B cell (primary cell): ENCODE measurements at regions not wholly inside any gene's neighbourhood (a gene's known extent, or its start where the extent isn't known, plus 50 kb on each side); places are given as distances from the start of the nearest gene placed in this dataset.
"Not testable (repeated sequence)": the region's sequence is repeated elsewhere in the genome, so short reads cannot be mapped to it uniquely, and the experiment has no call there.

ENCODE experiments used
- ATAC-seq: fragments of 200-7000 bp; cut with Tn5 transposase; one replicate; pipeline ENCODE4 v1.10.0; 2021; ENCODE audit warnings: low read depth, mild to moderate bottlenecking, moderate number of reproducible peaks, moderate library complexity
- CTCF ChIA-PET: fragments of 350-600 bp; sonication (Branson Sonifier 250); formaldehyde crosslinking; loops from one replicate; lab custom pipeline; 2021; ENCODE audit warnings: antibody characterized with exemption, inconsistent platforms; lab: Charles Lee
- POLR2A ChIA-PET: fragments of 350-600 bp; sonication (Branson Sonifier 250); formaldehyde crosslinking; loops from one replicate; lab custom pipeline; 2021; ENCODE audit warnings: antibody characterized with exemption; lab: Charles Lee
- DNase-seq: peaks from one replicate; pipeline ENCODE4 v3.0.0; 2013
- H2AFZ ChIP-seq: 2 replicates; pipeline ENCODE4 v1.6.1; 2012; ENCODE audit warnings: mild to moderate bottlenecking, low read depth, low read length; ENCODE audit not compliant: insufficient read depth, poor library complexity, severe bottlenecking
- H3K27ac ChIP-seq, 2 donors: 1 replicate in 1 of 2; 2 replicates in 1 of 2; pipeline ENCODE4 v1.5.1; 2012 to 2013; ENCODE audit warnings: low read length in 2 of 2, mild to moderate bottlenecking in 2 of 2, moderate library complexity in 1 of 2
- H3K27me3 ChIP-seq, 4 experiments: fragments of 200-600 bp in 1 of 4; sonication (generic) in 1 of 4; replicated peaks in 1 of 4; 1 replicate in 2 of 4; 2 replicates in 2 of 4; pipeline versions ENCODE4 v1.6.1 to v1.7.0; 2013 to 2016; ENCODE audit warnings: low read length in 3 of 4, mild to moderate bottlenecking in 2 of 4, mixed read lengths in 1 of 4, moderate library complexity in 1 of 4; ENCODE audit not compliant: insufficient read depth in 4 of 4, control insufficient read depth in 3 of 4; ENCODE audit errors: control extremely low read depth in 1 of 4
- H3K36me3 ChIP-seq, 2 experiments: replicated peaks in 1 of 2; 1 replicate in 1 of 2; 2 replicates in 1 of 2; pipeline versions ENCODE4 v1.6.1 to v1.7.1; 2013; ENCODE audit warnings: low read length in 1 of 2; ENCODE audit not compliant: insufficient read depth in 2 of 2, control insufficient read depth in 1 of 2; ENCODE audit errors: control extremely low read depth in 1 of 2, extremely low read depth in 1 of 2
- H3K4me1 ChIP-seq, 2 donors: fragments of 200-600 bp in 1 of 2; sonication (generic) in 1 of 2; 1 replicate in 1 of 2; 2 replicates in 1 of 2; pipeline versions ENCODE4 v1.5.1 to v1.6.1; 2013 to 2017; ENCODE audit warnings: low read length in 2 of 2; ENCODE audit not compliant: control insufficient read depth in 2 of 2, insufficient read depth in 2 of 2
- H3K4me2 ChIP-seq: replicated peaks from 2 replicates; pipeline ENCODE3; 2012; ENCODE audit warnings: mild to moderate bottlenecking, low read depth, low read length; ENCODE audit not compliant: poor library complexity, severe bottlenecking
- H3K4me3 ChIP-seq, 5 experiments: fragments of 200-600 bp in 1 of 5; sonication (generic) in 1 of 5; 1 replicate in 3 of 5; 2 replicates in 2 of 5; pipeline versions ENCODE4 v1.5.1 to v1.7.0; 2011 to 2016; ENCODE audit warnings: low read length in 4 of 5, mild to moderate bottlenecking in 4 of 5, low read depth in 2 of 5, control low read depth in 1 of 5, moderate library complexity in 1 of 5; ENCODE audit not compliant: insufficient read depth in 1 of 5; ENCODE audit errors: control extremely low read depth in 1 of 5, extremely low read depth in 1 of 5
- H3K79me2 ChIP-seq: fragments of 200-600 bp; sonication (generic); one replicate; pipeline ENCODE4 v1.6.0; 2016; ENCODE audit warnings: low read length; ENCODE audit not compliant: control insufficient read depth, insufficient read depth
- H3K9ac ChIP-seq: fragments of 200-600 bp; sonication (generic); 2 replicates; pipeline ENCODE4 v1.6.1; 2017; ENCODE audit warnings: mild to moderate bottlenecking, low read length, moderate library complexity
- H3K9me3 ChIP-seq, 3 donors: one replicate each; pipeline versions ENCODE4 v1.6.1 to v1.7.1; 2013; ENCODE audit warnings: low read length in 2 of 3; ENCODE audit not compliant: control insufficient read depth in 2 of 3, insufficient read depth in 1 of 3; ENCODE audit errors: control extremely low read depth in 1 of 3
- H4K20me1 ChIP-seq: 2 replicates; pipeline ENCODE4 v1.6.0; 2012; ENCODE audit warnings: mild to moderate bottlenecking, low read length; ENCODE audit not compliant: insufficient read depth, control insufficient read depth, poor library complexity, severe bottlenecking
- H3K27ac Mint-ChIP-seq: one replicate; pipeline ENCODE4 v1.8.0; 2021; ENCODE audit warnings: mixed read lengths
- H3K27me3 Mint-ChIP-seq: one replicate; pipeline ENCODE4 v1.8.0; 2021; ENCODE audit warnings: mixed read lengths
- H3K4me1 Mint-ChIP-seq: one replicate; pipeline ENCODE4 v1.8.0; 2021; ENCODE audit warnings: mixed read lengths
- H3K4me3 Mint-ChIP-seq: one replicate; pipeline ENCODE4 v1.8.0; 2021; ENCODE audit warnings: mixed read lengths
- H3K9me3 Mint-ChIP-seq: one replicate; pipeline ENCODE4 v1.8.0; 2022; ENCODE audit warnings: mixed read lengths; ENCODE audit not compliant: insufficient read depth
- CTCF ChIP-seq: fragments of 200-600 bp; IDR thresholded peaks from one replicate; pipeline ENCODE4 v1.8.0; 2022; ENCODE audit warnings: antibody characterized with exemption, mild to moderate bottlenecking
- EZH2 ChIP-seq: IDR thresholded peaks from 2 replicates; pipeline ENCODE4 v1.6.1; 2012; ENCODE audit warnings: borderline replicate concordance, low read depth, mild to moderate bottlenecking, moderate library complexity, low read length; ENCODE audit not compliant: insufficient read depth, poor library complexity, severe bottlenecking
- WGBS: methylation state at CpG from one replicate; pipeline ENCODE4 v1.1.5; 2013; ENCODE audit warnings: missing lambda C conversion rate; ENCODE audit not compliant: insufficient coverage; 5-methylcytosine and 5-hydroxymethylcytosine counted together
- intact Hi-C: fragments of 100-400 bp; cut with micrococcal nuclease; formaldehyde crosslinking; loops from one replicate; pipeline ENCODE4 v1.10.0; 2022

- no peak for TF ChIP-seq CTCF
- TF ChIP-seq EZH2: no peak
- H2AFZ ChIP-seq: no peak overlapping the region
- H3K9me3 ChIP-seq: peaks cover 0 to 4% (median 0%) of the 10 kb centered on the region in 3 donors
- no peaks in the 10 kb centered on the region for H3K36me3 ChIP-seq
- no peak overlapping the region for H3K4me3 Mint-ChIP-seq
- no peak for ATAC-seq
- H3K4me3 ChIP-seq: no peak overlapping the region
- no peak overlapping the region for H3K27ac Mint-ChIP-seq
- no peaks in the 10 kb centered on the region for H3K4me1 Mint-ChIP-seq
- intact Hi-C loops: no loop called here
- ChIA-PET CTCF (no interaction called here), POLR2A (no interaction called here)
- H3K27ac ChIP-seq: no peak overlapping the region
- no peak overlapping the region for H3K4me2 ChIP-seq
- 72% methylated on average over 3 of the region's 3 CpGs for WGBS
- no peaks in the 10 kb centered on the region for H3K79me2 ChIP-seq
- H3K27me3 Mint-ChIP-seq: no peaks in the 10 kb centered on the region
- no peak for DNase-seq
- H4K20me1 ChIP-seq: no peaks in the 10 kb centered on the region
- H3K27me3 ChIP-seq: no peaks in the 10 kb centered on the region
- peaks cover 4% of the 10 kb centered on the region for H3K9me3 Mint-ChIP-seq
- H3K4me1 ChIP-seq: no peaks in the 10 kb centered on the region
- no peak overlapping the region for H3K9ac ChIP-seq
Measured at GRCh38 chr3:26307787-26308186, 314.8 kb upstream of the LRRC3B start.

- 97% methylated on average over 3 of the region's 3 CpGs for WGBS
- no peaks in the 10 kb centered on the region for H3K79me2 ChIP-seq
- Mint-ChIP-seq H3K4me3 (no peak overlapping the region), H3K4me1 (no peaks in the 10 kb centered on the region), H3K9me3 (peaks cover 4% of the 10 kb centered on the region), H3K27me3 (no peaks in the 10 kb centered on the region), H3K27ac (no peak overlapping the region)
- H3K27me3 ChIP-seq: no peaks in the 10 kb centered on the region
- no peak overlapping the region for H3K9ac ChIP-seq
- no peak overlapping the region for H3K4me2 ChIP-seq
- intact Hi-C loops: no loop called here
- H2AFZ ChIP-seq: no peak overlapping the region
- H3K27ac ChIP-seq: no peak overlapping the region
- POLR2A ChIA-PET: no interaction called here
- CTCF ChIA-PET: no interaction called here
- H3K4me3 ChIP-seq: no peak overlapping the region
- no peaks in the 10 kb centered on the region for H4K20me1 ChIP-seq
- DNase-seq (no peak), ATAC-seq (no peak)
- H3K36me3 ChIP-seq: no peaks in the 10 kb centered on the region
- no peaks in the 10 kb centered on the region for H3K4me1 ChIP-seq
- H3K9me3 ChIP-seq: peaks cover 0 to 4% (median 0%) of the 10 kb centered on the region in 3 donors
- no peak for TF ChIP-seq CTCF
- TF ChIP-seq EZH2: no peak
Measured at GRCh38 chr3:26308454-26308853, 314.1 kb upstream of the LRRC3B start.

- POLR2A ChIA-PET: not testable (repeated sequence)
- 73% methylated on average over 1 of the region's 1 CpG for WGBS
Measured at GRCh38 chr3:26309536-26309935, 313.0 kb upstream of the LRRC3B start.

More at GRCh38 chr3:26309536-26309935, 313.0 kb upstream of the LRRC3B start:
- H3K27me3 ChIP-seq, H3K27me3 Mint-ChIP-seq, H3K4me1 Mint-ChIP-seq, H3K9ac ChIP-seq, H3K27ac ChIP-seq, intact Hi-C loops, H3K36me3 ChIP-seq, H3K79me2 ChIP-seq, H3K27ac Mint-ChIP-seq, ATAC-seq, H3K4me3 ChIP-seq, H3K4me3 Mint-ChIP-seq, H2AFZ ChIP-seq, H3K4me1 ChIP-seq, DNase-seq, H3K9me3 Mint-ChIP-seq, H3K4me2 ChIP-seq, CTCF ChIA-PET, H4K20me1 ChIP-seq, H3K9me3 ChIP-seq: not testable (repeated sequence)
